Activated CD8-positive, alpha-beta T cell treated with anti-CD3 and anti-CD28 coated beads for 36 hours (primary cell): ENCODE measurements at regions not wholly inside any gene's neighbourhood (a gene's known extent, or its start where the extent isn't known, plus 50 kb on each side); places are given as distances from the start of the nearest gene placed in this dataset.

Experiments used
- ATAC-seq: fragments of 200-7000 bp; cut with Tn5 transposase; one replicate; pipeline ENCODE4 v1.10.0; 2021; ENCODE audit warnings: mild to moderate bottlenecking, moderate library complexity
- CTCF ChIA-PET: fragments of 350-600 bp; sonication (Branson Sonifier 250); formaldehyde crosslinking; loops from one replicate; lab custom pipeline; 2021; ENCODE audit warnings: antibody characterized with exemption; lab: Charles Lee
- POLR2A ChIA-PET: fragments of 350-600 bp; sonication (Branson Sonifier 250); formaldehyde crosslinking; loops from one replicate; lab custom pipeline; 2021; ENCODE audit warnings: antibody characterized with exemption; lab: Charles Lee
- DNase-seq: peaks from one replicate; pipeline ENCODE4 v3.0.0-alpha.2; 2020
- H3K27ac Mint-ChIP-seq: one replicate; pipeline ENCODE4 v1.8.0; 2021; ENCODE audit warnings: mild to moderate bottlenecking, mixed read lengths
- H3K27me3 Mint-ChIP-seq: one replicate; pipeline ENCODE4 v1.8.0; 2021; ENCODE audit warnings: mixed read lengths
- H3K36me3 Mint-ChIP-seq: one replicate; pipeline ENCODE4 v1.8.0; 2021; ENCODE audit warnings: low read depth, mixed read lengths
- H3K4me1 Mint-ChIP-seq: one replicate; pipeline ENCODE4 v1.8.0; 2021; ENCODE audit warnings: low read depth, mixed read lengths
- H3K4me3 Mint-ChIP-seq: one replicate; pipeline ENCODE4 v1.8.0; 2021; ENCODE audit warnings: mild to moderate bottlenecking, moderate library complexity, mixed read lengths
- H3K9me3 Mint-ChIP-seq: one replicate; pipeline ENCODE4 v1.8.0; 2021; ENCODE audit warnings: mixed read lengths
- intact Hi-C: fragments of 100-400 bp; cut with micrococcal nuclease; formaldehyde crosslinking; loops from one replicate; pipeline ENCODE4 v1.10.0; 2022
- TF ChIP-seq, protein P1 (sequence below): fragments of 200-600 bp; IDR thresholded peaks from one replicate; pipeline ENCODE4 v1.8.0; 2022; ENCODE audit warnings: antibody characterized with exemption, mild to moderate bottlenecking

DNA sequence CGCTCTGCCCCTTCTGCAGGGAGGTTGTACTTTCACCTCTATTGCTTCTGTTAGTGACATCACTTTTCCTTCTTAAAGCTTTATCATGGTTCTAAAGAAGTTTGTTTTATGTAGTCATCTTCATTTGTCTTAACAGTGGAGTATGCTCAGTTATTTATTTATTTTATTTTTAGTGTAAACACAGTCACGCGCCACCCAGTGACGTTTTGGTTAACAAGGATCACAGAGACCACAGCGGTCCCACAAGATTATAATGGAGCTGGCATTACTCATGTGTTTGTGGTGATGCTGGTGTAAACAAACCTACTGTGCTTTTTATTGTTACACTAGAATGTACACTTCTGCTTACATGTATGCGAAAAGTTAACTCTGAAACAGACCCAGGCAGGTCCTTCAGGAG lies 89.9 kb downstream of the SOX11 start:
- TF ChIP-seq, protein P1, sequence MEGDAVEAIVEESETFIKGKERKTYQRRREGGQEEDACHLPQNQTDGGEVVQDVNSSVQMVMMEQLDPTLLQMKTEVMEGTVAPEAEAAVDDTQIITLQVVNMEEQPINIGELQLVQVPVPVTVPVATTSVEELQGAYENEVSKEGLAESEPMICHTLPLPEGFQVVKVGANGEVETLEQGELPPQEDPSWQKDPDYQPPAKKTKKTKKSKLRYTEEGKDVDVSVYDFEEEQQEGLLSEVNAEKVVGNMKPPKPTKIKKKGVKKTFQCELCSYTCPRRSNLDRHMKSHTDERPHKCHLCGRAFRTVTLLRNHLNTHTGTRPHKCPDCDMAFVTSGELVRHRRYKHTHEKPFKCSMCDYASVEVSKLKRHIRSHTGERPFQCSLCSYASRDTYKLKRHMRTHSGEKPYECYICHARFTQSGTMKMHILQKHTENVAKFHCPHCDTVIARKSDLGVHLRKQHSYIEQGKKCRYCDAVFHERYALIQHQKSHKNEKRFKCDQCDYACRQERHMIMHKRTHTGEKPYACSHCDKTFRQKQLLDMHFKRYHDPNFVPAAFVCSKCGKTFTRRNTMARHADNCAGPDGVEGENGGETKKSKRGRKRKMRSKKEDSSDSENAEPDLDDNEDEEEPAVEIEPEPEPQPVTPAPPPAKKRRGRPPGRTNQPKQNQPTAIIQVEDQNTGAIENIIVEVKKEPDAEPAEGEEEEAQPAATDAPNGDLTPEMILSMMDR: no peak
- peaks cover 8% of the 10 kb centered on the region for H3K9me3 Mint-ChIP-seq
- no peaks in the 10 kb centered on the region for H3K36me3 Mint-ChIP-seq
- no peak overlapping the region for H3K27ac Mint-ChIP-seq
- no peak overlapping the region for H3K4me3 Mint-ChIP-seq
- intact Hi-C loops: no loop called here
- POLR2A ChIA-PET: no interaction called here
- CTCF ChIA-PET: no interaction called here
- ATAC-seq (no peak), DNase-seq (no peak)
- no peaks in the 10 kb centered on the region for H3K4me1 Mint-ChIP-seq
- peaks cover 1% of the 10 kb centered on the region for H3K27me3 Mint-ChIP-seq

- ATAC-seq (no peak), DNase-seq (no peak)
- Mint-ChIP-seq H3K27ac (no peak overlapping the region), H3K4me3 (no peak overlapping the region), H3K9me3 (peaks cover 20% of the 10 kb centered on the region), H3K27me3 (no peaks in the 10 kb centered on the region), H3K4me1 (no peaks in the 10 kb centered on the region), H3K36me3 (no peaks in the 10 kb centered on the region)
- intact Hi-C loops: no loop called here
- POLR2A ChIA-PET: no interaction called here
- TF ChIP-seq, protein P1: no peak
- CTCF ChIA-PET: no interaction called here
These were observed 96.3 kb downstream of the SOX11 start for GRCh38 chr2:5788447-5788846.

DNA sequence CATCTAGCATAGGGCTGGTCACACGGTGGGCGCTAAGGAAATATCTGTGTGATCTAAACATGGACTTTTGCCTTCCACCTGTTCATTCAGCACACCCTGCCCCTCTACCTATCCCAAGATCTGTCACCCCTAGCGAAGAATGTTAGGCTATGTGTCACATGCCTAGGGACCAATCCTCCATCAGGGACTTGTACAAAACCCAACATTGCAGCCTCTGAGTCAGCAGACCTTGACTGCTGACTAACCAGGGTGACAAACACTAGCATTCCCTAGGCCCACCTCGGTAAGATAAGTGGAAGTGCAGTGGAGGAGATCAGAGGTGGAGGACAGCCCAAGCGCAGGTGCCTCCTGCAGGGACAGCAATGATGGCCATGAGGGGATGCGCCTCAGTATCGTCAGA lies 99.2 kb downstream of the SOX11 start:
- POLR2A ChIA-PET: no interaction called here
- H3K27me3 Mint-ChIP-seq: no peaks in the 10 kb centered on the region
- H3K9me3 Mint-ChIP-seq: peaks cover 16% of the 10 kb centered on the region
- H3K4me1 Mint-ChIP-seq: no peaks in the 10 kb centered on the region
- intact Hi-C loops: no loop called here
- CTCF ChIA-PET: no interaction called here
- ATAC-seq: no peak
- no peaks in the 10 kb centered on the region for H3K36me3 Mint-ChIP-seq
- no peak for DNase-seq
- TF ChIP-seq, protein P1: no peak
- no peak overlapping the region for H3K4me3 Mint-ChIP-seq
- no peak overlapping the region for H3K27ac Mint-ChIP-seq

- no peaks in the 10 kb centered on the region for H3K4me1 Mint-ChIP-seq
- intact Hi-C loops: no loop called here
- no peak overlapping the region for H3K4me3 Mint-ChIP-seq
- H3K36me3 Mint-ChIP-seq: no peaks in the 10 kb centered on the region
- H3K27me3 Mint-ChIP-seq: no peaks in the 10 kb centered on the region
- no peak for DNase-seq
- no peak overlapping the region for H3K27ac Mint-ChIP-seq
- ATAC-seq: no peak
- POLR2A ChIA-PET: no interaction called here
- CTCF ChIA-PET: no interaction called here
- TF ChIP-seq, protein P1: no peak
- H3K9me3 Mint-ChIP-seq: peaks cover 6% of the 10 kb centered on the region
These were observed 101.8 kb downstream of the SOX11 start for GRCh38 chr2:5794012-5794411.

- TF ChIP-seq, protein P1: no peak
- no peak overlapping the region for H3K27ac Mint-ChIP-seq
- ChIA-PET CTCF (no interaction called here), POLR2A (no interaction called here)
- H3K27me3 Mint-ChIP-seq: no peaks in the 10 kb centered on the region
- DNase-seq (no peak), ATAC-seq (no peak)
- H3K36me3 Mint-ChIP-seq: no peaks in the 10 kb centered on the region
- no peak overlapping the region for H3K4me3 Mint-ChIP-seq
- intact Hi-C loops: no loop called here
- peaks cover 1% of the 10 kb centered on the region for H3K9me3 Mint-ChIP-seq
- H3K4me1 Mint-ChIP-seq: no peaks in the 10 kb centered on the region
These were observed 105.9 kb downstream of the SOX11 start for GRCh38 chr2:5798084-5798483.
